ENCODE measurements at regions not wholly inside any gene's neighbourhood (a gene's known extent, or its start where the extent isn't known, plus 50 kb on each side); places are given as distances from the start of the nearest gene placed in this dataset.

- TF ChIP-seq CTCF (optimal IDR thresholded peaks at IDR 0.05 in 1 of 3, IDR thresholded peaks at IDR 0.05 in 1 of 3, conservative IDR thresholded peaks at IDR 0.05 in 1 of 3; ENCODE audit: extremely low read depth in 1 of 3, insufficient read depth in 2 of 3, low read length in 3 of 3) = no peak
- TF ChIP-seq EZH2 (IDR thresholded peaks at IDR 0.05; ENCODE audit: low read length) = no peak
Measured at GRCh38 chr18:78732273-78733210, 247.1 kb upstream of the SALL3 start.

All from keratinocyte (primary cell).